GM12878 (cell line): ENCODE measurements at regions not wholly inside any gene's neighbourhood (a gene's known extent, or its start where the extent isn't known, plus 50 kb on each side); places are given as distances from the start of the nearest gene placed in this dataset.

Experiments used
- ATAC-seq: fragments of 200-7000 bp; cut with Tn5 transposase; 3 replicates; pipeline ENCODE4 v1.9.1; 2020; ENCODE audit warnings: mild to moderate bottlenecking, moderate library complexity
- BruUV-seq: library from RNA; stranded (reverse); fragments of 400-500 nt; replicated peaks from 2 replicates; lab custom pipeline; 2021; lab: Mats Ljungman, UMichigan
- CTCF ChIA-PET: fragments of 300-600 bp; sonication (Branson Sonifier 250); formaldehyde crosslinking; extraction: SDS; loops from one replicate; lab custom pipeline; 2021; ENCODE audit warnings: inconsistent platforms; lab: Yijun Ruan, JAX
- POLR2A ChIA-PET: fragments of 350-600 bp; formaldehyde crosslinking; extraction: SDS; loops from one replicate; lab custom pipeline; 2021; ENCODE audit warnings: inconsistent platforms; lab: Charles Lee
- RAD21 ChIA-PET: fragments of 300-600 bp; sonication (Branson Sonifier 250); formaldehyde crosslinking; loops from one replicate; lab custom pipeline; 2023; ENCODE audit warnings: antibody characterized with exemption; ENCODE audit not compliant: unreplicated experiment; lab: Charles Lee
- SMC1A ChIA-PET: fragments of 300-600 bp; sonication (Branson Sonifier 250); formaldehyde crosslinking; loops from one replicate; lab custom pipeline; 2023; ENCODE audit not compliant: unreplicated experiment, uncharacterized antibody; lab: Charles Lee
- DNase-seq: peaks from one replicate; pipeline ENCODE4 v3.0.0-alpha.2; 2011; ENCODE audit warnings: low read depth, low spot score
- FAIRE-seq: peaks from 3 replicates; lab custom pipeline; 2011; peaks lifted over from hg19 to GRCh38; lab: Jason Lieb, UNC
- H2AFZ ChIP-seq: 2 replicates; pipeline ENCODE4 v1.6.0; 2011; ENCODE audit warnings: low read depth, low read length, control low read depth; ENCODE audit not compliant: control insufficient read depth
- H3K27ac ChIP-seq: 2 replicates; pipeline ENCODE4 v1.5.1; 2011; ENCODE audit warnings: control low read depth; ENCODE audit not compliant: control insufficient read depth, insufficient read depth
- H3K27me3 ChIP-seq, 2 experiments: replicated peaks in 1 of 2; 2 replicates each; pipeline versions ENCODE4 v1.6.0 to v1.6.1; 2011; ENCODE audit warnings: low read length in 1 of 2; ENCODE audit not compliant: control insufficient read depth in 2 of 2, insufficient read depth in 2 of 2
- H3K36me3 ChIP-seq, 2 experiments: 2 replicates each; pipeline ENCODE4 v1.5.1; 2011; ENCODE audit warnings: low read length in 1 of 2; ENCODE audit not compliant: control insufficient read depth in 2 of 2, insufficient read depth in 2 of 2
- H3K4me1 ChIP-seq: 2 replicates; pipeline ENCODE4 v1.6.1; 2011; ENCODE audit warnings: mild to moderate bottlenecking, low read length, moderate library complexity, mixed read lengths; ENCODE audit not compliant: control insufficient read depth, insufficient read depth
- H3K4me2 ChIP-seq: 2 replicates; pipeline ENCODE4 v1.6.0; 2011; ENCODE audit warnings: control low read depth; ENCODE audit not compliant: control insufficient read depth, insufficient read depth
- H3K4me3 ChIP-seq: fragments of 200-600 bp; sonication (generic); 2 replicates; pipeline ENCODE4 v1.5.1; 2016
- H3K79me2 ChIP-seq: 2 replicates; pipeline ENCODE4 v1.6.0; 2011; ENCODE audit warnings: low read length; ENCODE audit not compliant: control insufficient read depth, insufficient read depth
- H3K9ac ChIP-seq: 2 replicates; pipeline ENCODE4 v1.8.0; 2011; ENCODE audit warnings: low read length, control low read depth, mixed read lengths; ENCODE audit not compliant: control insufficient read depth, insufficient read depth
- H3K9me3 ChIP-seq: replicated peaks from 3 replicates; pipeline ENCODE4 v1.5.1; 2011; ENCODE audit warnings: mild to moderate bottlenecking, low read length; ENCODE audit not compliant: control insufficient read depth, insufficient read depth
- H4K20me1 ChIP-seq: 2 replicates; pipeline ENCODE4 v1.6.0; 2011; ENCODE audit not compliant: control insufficient read depth, insufficient read depth
- ETV6 ChIP-seq, 2 experiments: fragments of 450-650 bp in 1 of 2; IDR thresholded peaks in 1 of 2; conservative IDR thresholded peaks in 1 of 2; 2 replicates each; pipeline ENCODE4 v1.6.1; 2014; ENCODE audit warnings: antibody characterized with exemption in 1 of 2, borderline replicate concordance in 1 of 2, low read depth in 1 of 2, mild to moderate bottlenecking in 1 of 2, moderate library complexity in 1 of 2
- IRF4 ChIP-seq: IDR thresholded peaks from 2 replicates; pipeline ENCODE4 v1.6.1; 2011; ENCODE audit warnings: low read depth, low read length
- JUNB ChIP-seq: IDR thresholded peaks from 2 replicates; pipeline ENCODE4 v1.6.1; 2016; ENCODE audit warnings: antibody characterized with exemption, mild to moderate bottlenecking
- MTA2 ChIP-seq: fragments of 450-650 bp; IDR thresholded peaks from 2 replicates; pipeline ENCODE4 v1.6.1; 2016; ENCODE audit warnings: low read depth, mild to moderate bottlenecking, moderate library complexity
- NR2C1 ChIP-seq: fragments of 450-650 bp; IDR thresholded peaks from 2 replicates; pipeline ENCODE4 v1.6.1; 2017; ENCODE audit warnings: antibody characterized with exemption, mild to moderate bottlenecking, moderate library complexity
- RBBP5 ChIP-seq: fragments of 200-600 bp; sonication (generic); conservative IDR thresholded peaks from 2 replicates; pipeline ENCODE4 v1.6.1; 2016
- RELA ChIP-seq: fragments of 450-650 bp; IDR thresholded peaks from 2 replicates; pipeline ENCODE4 v1.8.0; 2014; ENCODE audit warnings: borderline replicate concordance; ENCODE audit not compliant: partially characterized antibody
- SUZ12 ChIP-seq: fragments of 200-600 bp; sonication (generic); IDR thresholded peaks from one replicate; pipeline ENCODE4 v1.6.1; 2018; ENCODE audit warnings: antibody characterized with exemption, mild to moderate bottlenecking; ENCODE audit not compliant: unreplicated experiment
- TCF12 ChIP-seq: IDR thresholded peaks from 2 replicates; pipeline ENCODE4 v1.6.1; 2011; ENCODE audit warnings: low read depth, mild to moderate bottlenecking, low read length
- WGBS: methylation state at CpG from one replicate; pipeline ENCODE4 v1.1.6; 2016; ENCODE audit warnings: low lambda C conversion rate; ENCODE audit not compliant: insufficient replicate concordance, insufficient coverage; ENCODE audit errors: missing lambda C conversion rate; 5-methylcytosine and 5-hydroxymethylcytosine counted together
- in situ Hi-C: fragments of 300-500 bp; cut with MboI; formaldehyde crosslinking; loops from 9 replicates; pipeline ENCODE4 v1.14.3; 2018; ENCODE audit warnings: mixed read lengths
- intact Hi-C: fragments of 100-400 bp; cut with micrococcal nuclease; formaldehyde crosslinking; loops from one replicate; pipeline ENCODE4 v1.14.2; 2022; ENCODE audit not compliant: unreplicated experiment

DNA sequence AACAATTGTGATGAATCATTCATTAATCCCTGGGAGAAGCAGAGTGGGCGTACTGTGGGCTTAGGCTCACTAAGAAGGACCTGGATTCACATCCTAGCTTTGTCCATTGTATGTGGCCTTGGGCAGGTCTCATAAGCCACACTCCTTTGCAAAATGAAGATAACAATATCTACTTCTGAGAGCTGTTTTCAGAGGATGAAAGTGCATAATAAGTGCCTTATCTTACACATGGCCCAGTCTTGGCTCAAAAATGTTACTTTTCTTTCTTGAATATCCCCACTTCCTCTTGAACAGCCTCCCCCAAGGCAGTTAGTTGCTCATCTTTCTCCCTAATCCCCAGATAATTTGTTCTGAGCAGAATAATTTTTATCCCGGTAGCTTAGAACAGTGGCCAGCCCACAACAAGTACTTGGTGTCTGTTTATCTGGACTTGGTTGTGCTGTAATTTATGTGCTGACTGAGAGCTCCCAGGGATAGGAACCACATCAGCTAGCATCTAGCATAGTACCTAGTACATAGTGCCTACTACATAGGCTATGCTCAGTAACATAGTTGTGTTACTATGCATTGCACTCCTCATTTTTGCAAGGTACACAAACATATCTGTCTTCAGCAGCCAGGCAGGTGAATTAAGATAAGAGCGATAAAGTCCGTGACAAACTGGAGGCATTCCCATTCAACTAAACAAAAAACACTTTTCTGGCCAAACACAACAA is 61.7 kb upstream of the NUDT4 start:
- no peak for TF ChIP-seq MTA2
- no peak for TF ChIP-seq TCF12
- no peak for TF ChIP-seq RBBP5
- no peak for TF ChIP-seq IRF4
- ChIA-PET POLR2A (no interaction called here), CTCF (interaction anchor here (1.2 to 1.8 kb wide), 2 partner anchors 13 to 28 kb away, joined by 3 to 4 read pairs; no protein-coding TSS in a partner anchor), RAD21 (interaction anchor here (1.5 kb wide), 1 partner anchor 177 kb away, joined by 3 read pairs; no protein-coding TSS in a partner anchor), SMC1A (interaction anchor here (0.6 to 2.8 kb wide), 5 partner anchors 17 to 147 kb away, joined by 3 to 10 read pairs (median 4); no protein-coding TSS in a partner anchor)
- no peak overlapping the region for H3K4me3 ChIP-seq
- WGBS: 64% methylated on average over 4 of the region's 4 CpGs
- no peaks in the 10 kb centered on the region for H3K9me3 ChIP-seq
- no TSS peak for BruUV-seq
- no peak; the same call in 2 of the 3 replicates for ATAC-seq
- H3K79me2 ChIP-seq: no peaks in the 10 kb centered on the region
- in situ Hi-C loops (no loop called here), intact Hi-C loops (no loop called here)
- H3K36me3 ChIP-seq: no peaks in the 10 kb centered on the region
- no peak for DNase-seq
- H3K4me1 ChIP-seq: no peaks in the 10 kb centered on the region
- no peak overlapping the region for H3K9ac ChIP-seq
- no peak for FAIRE-seq
- H3K27ac ChIP-seq: no peak overlapping the region
- H3K4me2 ChIP-seq: no peak overlapping the region
- H2AFZ ChIP-seq: no peak overlapping the region
- H3K27me3 ChIP-seq: no peaks in the 10 kb centered on the region
- H4K20me1 ChIP-seq: no peaks in the 10 kb centered on the region

DNA sequence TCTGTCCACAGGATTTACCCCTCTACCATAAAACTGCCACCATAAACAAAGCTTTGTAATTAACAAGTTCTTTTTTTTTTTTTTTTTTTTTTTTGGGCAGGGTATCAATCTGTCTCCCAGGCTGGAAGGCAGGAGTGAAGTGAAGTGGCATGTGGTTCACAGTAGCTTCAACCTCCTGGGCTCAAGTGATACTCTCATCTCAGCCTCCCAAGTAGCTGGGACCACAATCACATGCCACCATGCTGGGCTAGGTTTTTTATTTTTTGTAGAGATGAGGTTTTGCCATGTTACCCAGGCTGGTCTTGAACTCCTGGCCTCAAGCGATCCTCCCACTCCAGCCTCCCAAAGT is 61.1 kb upstream of the NUDT4 start:
- Histone ChIP-seq H3K27ac (no peak overlapping the region), H3K27me3 (no peaks in the 10 kb centered on the region), H2AFZ (no peak overlapping the region), H4K20me1 (no peaks in the 10 kb centered on the region), H3K36me3 (no peaks in the 10 kb centered on the region), H3K4me1 (no peaks in the 10 kb centered on the region), H3K4me2 (no peak overlapping the region), H3K4me3 (no peak overlapping the region)
- WGBS: 50% methylated on average over 1 of the region's 1 CpG
- ATAC-seq: no peak
- BruUV-seq: no TSS peak
- CTCF ChIA-PET: interaction anchor here (0.5 to 1.8 kb wide), 4 partner anchors 28 to 319 kb away, joined by 3 to 4 read pairs (median 3); no protein-coding TSS in a partner anchor
- POLR2A ChIA-PET: no interaction called here
- SMC1A ChIA-PET: interaction anchor here (0.6 to 2.8 kb wide), 5 partner anchors 16 to 148 kb away, joined by 3 to 10 read pairs (median 4); no protein-coding TSS in a partner anchor
- TF ChIP-seq SUZ12: no peak
- TF ChIP-seq ETV6 (conservative IDR thresholded peaks at IDR 0.05 in 1 of 2, IDR thresholded peaks at IDR 0.05 in 1 of 2; ENCODE audit: borderline replicate concordance in 1 of 2, low read depth in 1 of 2): no peak
- no peak for TF ChIP-seq RELA
- TF ChIP-seq JUNB: no peak
- TF ChIP-seq NR2C1: no peak
- TF ChIP-seq, all 136 proteins: peak for 0
- RAD21 ChIA-PET: interaction anchor here (1.5 kb wide), 1 partner anchor 178 kb away, joined by 3 read pairs; no protein-coding TSS in a partner anchor
- Histone ChIP-seq H3K9ac (no peak overlapping the region), H3K79me2 (no peaks in the 10 kb centered on the region), H3K9me3 (no peaks in the 10 kb centered on the region)
- no peak for FAIRE-seq
- in situ Hi-C loops: no loop called here
- DNase-seq: no peak
- intact Hi-C loops: no loop called here
